ENCODE measurements at regions not wholly inside any gene's neighbourhood (a gene's known extent, or its start where the extent isn't known, plus 50 kb on each side); places are given as distances from the start of the nearest gene placed in this dataset.
A peak's percentile ranks its signal among the peaks of the same experiment; 100 is the strongest.
"Not testable (repeated sequence)": the region's sequence is repeated elsewhere in the genome, so short reads cannot be mapped to it uniquely, and the experiment has no call there.

GRCh38 chr14:101634850-101635748, 73.8 kb downstream of the DIO3 start:
- no peak for DNase-seq

- DNase-seq: no peak
These were observed 74.7 kb downstream of the DIO3 start for GRCh38 chr14:101635749-101636560.

- DNase-seq: no peak
These were observed 78.0 kb downstream of the DIO3 start for GRCh38 chr14:101639241-101639833.

GRCh38 chr14:101643651-101644050, 82.4 kb downstream of the DIO3 start:
- no peak for DNase-seq

- DNase-seq: no peak
These were observed 92.8 kb downstream of the DIO3 start for GRCh38 chr14:101654051-101654450.

- no peak for DNase-seq
These were observed 96.1 kb downstream of the DIO3 start for GRCh38 chr14:101657372-101657771.

GRCh38 chr14:101665478-101666078, 95.9 kb upstream of the PPP2R5C start:
- peak; percentile 7 for DNase-seq

GRCh38 chr14:101666264-101666663, 95.2 kb upstream of the PPP2R5C start:
- no peak for DNase-seq

GRCh38 chr14:101669629-101670028, 91.9 kb upstream of the PPP2R5C start:
- DNase-seq: no peak

- no peak for DNase-seq
These were observed 87.6 kb upstream of the PPP2R5C start for GRCh38 chr14:101673873-101674272.

- not testable (repeated sequence) for DNase-seq
These were observed 85.7 kb upstream of the PPP2R5C start for GRCh38 chr14:101675835-101676234.

GRCh38 chr14:101677912-101678327, 83.6 kb upstream of the PPP2R5C start:
- DNase-seq: not testable (repeated sequence)

- no peak for DNase-seq
These were observed 79.7 kb upstream of the PPP2R5C start for GRCh38 chr14:101681795-101682194.

- DNase-seq: no peak
These were observed 78.1 kb upstream of the PPP2R5C start for GRCh38 chr14:101683365-101683764.

GRCh38 chr14:101687756-101688546, 73.6 kb upstream of the PPP2R5C start:
- no peak for DNase-seq

GRCh38 chr14:101689039-101689501, 72.4 kb upstream of the PPP2R5C start:
- no peak for DNase-seq

- DNase-seq: not testable (repeated sequence)
These were observed 71.5 kb upstream of the PPP2R5C start for GRCh38 chr14:101689966-101690365.

- DNase-seq: no peak
These were observed 65.8 kb upstream of the PPP2R5C start for GRCh38 chr14:101695659-101696058.

GRCh38 chr14:101704140-101704539, 57.4 kb upstream of the PPP2R5C start:
- DNase-seq: no peak

GRCh38 chr14:101705733-101706508, 55.6 kb upstream of the PPP2R5C start:
- DNase-seq: peak; percentile 63

- DNase-seq: no peak
These were observed 54.9 kb upstream of the PPP2R5C start for GRCh38 chr14:101706509-101707067.

All from CD4-positive, alpha-beta T cell treated with Interferon gamma for 1 hour (primary cell).